OCI-LY7 (cell line): ENCODE measurements at regions not wholly inside any gene's neighbourhood (a gene's known extent, or its start where the extent isn't known, plus 50 kb on each side); places are given as distances from the start of the nearest gene placed in this dataset.
A peak's percentile ranks its signal among the peaks of the same experiment; 100 is the strongest.

Experiments
- BruUV-seq: library from RNA; stranded (reverse); fragments of 400-500 nt; replicated peaks from 2 replicates; lab custom pipeline; 2021; lab: Mats Ljungman, UMichigan
- CTCF ChIA-PET: fragments of 300-600 bp; sonication (Branson Sonifier 250); formaldehyde crosslinking; loops from one replicate; lab custom pipeline; 2022; ENCODE audit warnings: antibody characterized with exemption; ENCODE audit not compliant: unreplicated experiment; lab: Charles Lee
- POLR2A ChIA-PET: fragments of 300-600 bp; sonication (Branson Sonifier 250); formaldehyde crosslinking; loops from one replicate; lab custom pipeline; 2022; ENCODE audit warnings: antibody characterized with exemption; lab: Charles Lee
- DNase-seq: peaks from one replicate; pipeline ENCODE4 v3.0.0-alpha.2; 2015; ENCODE audit warnings: low spot score
- H2AFZ ChIP-seq: fragments of 200-600 bp; sonication (generic), shearing (Covaris generic); 2 replicates; pipeline ENCODE4 v1.6.1; 2014; ENCODE audit warnings: mild to moderate bottlenecking, antibody characterized with exemption, low read length, moderate library complexity
- H3K27ac ChIP-seq: fragments of 200-600 bp; sonication (generic); 2 replicates; pipeline ENCODE4 v1.5.1; 2014; ENCODE audit warnings: mixed run types, low read depth, mild to moderate bottlenecking, moderate library complexity, low read length, inconsistent platforms; ENCODE audit not compliant: poor library complexity, severe bottlenecking
- H3K36me3 ChIP-seq: fragments of 200-600 bp; sonication (generic); 2 replicates; pipeline ENCODE4 v1.6.1; 2014; ENCODE audit warnings: mild to moderate bottlenecking, antibody characterized with exemption, low read length, moderate library complexity, mixed read lengths; ENCODE audit not compliant: insufficient read depth
- H3K4me1 ChIP-seq: fragments of 200-600 bp; sonication (generic); 2 replicates; pipeline ENCODE4 v1.5.1; 2014; ENCODE audit warnings: mild to moderate bottlenecking, low read length; ENCODE audit not compliant: insufficient read depth, poor library complexity, severe bottlenecking
- H3K4me2 ChIP-seq: fragments of 200-600 bp; sonication (generic); 2 replicates; pipeline ENCODE4 v1.6.1; 2014; ENCODE audit warnings: mild to moderate bottlenecking, low read length
- H3K4me3 ChIP-seq: fragments of 200-600 bp; sonication (generic); 2 replicates; pipeline ENCODE4 v1.5.1; 2014; ENCODE audit warnings: mild to moderate bottlenecking, low read depth, low read length; ENCODE audit not compliant: poor library complexity, severe bottlenecking
- H3K79me2 ChIP-seq: fragments of 200-600 bp; sonication (generic); 2 replicates; pipeline ENCODE4 v1.6.1; 2016; ENCODE audit warnings: low read depth, mild to moderate bottlenecking, low read length, moderate library complexity, mixed read lengths; ENCODE audit not compliant: insufficient read depth
- H3K9me2 ChIP-seq: fragments of 200-600 bp; sonication (generic); 2 replicates; pipeline ENCODE4 v1.6.1; 2016; ENCODE audit warnings: mild to moderate bottlenecking, low read length, mixed read lengths; ENCODE audit not compliant: insufficient read depth
- H3K9me3 ChIP-seq: fragments of 200-600 bp; sonication (generic); 2 replicates; pipeline ENCODE4 v1.6.1; 2014; ENCODE audit warnings: mild to moderate bottlenecking, mixed run types, low read length, mixed read lengths
- H4K20me1 ChIP-seq: fragments of 200-600 bp; sonication (generic); 2 replicates; pipeline ENCODE4 v1.6.1; 2014; ENCODE audit warnings: mild to moderate bottlenecking, antibody characterized with exemption, low read length, moderate library complexity, mixed read lengths; ENCODE audit not compliant: insufficient read depth
- EZH2phosphoT487 ChIP-seq: fragments of 200-600 bp; sonication (generic); IDR thresholded peaks from 2 replicates; pipeline ENCODE4 v1.6.1; 2018; ENCODE audit warnings: low read depth, borderline replicate concordance, mild to moderate bottlenecking, mixed run types, antibody characterized with exemption, low read length, moderate library complexity, mixed read lengths
- intact Hi-C: fragments of 100-400 bp; cut with micrococcal nuclease; formaldehyde crosslinking; loops from one replicate; pipeline ENCODE4 v1.10.0; 2022; ENCODE audit not compliant: unreplicated experiment
- TF ChIP-seq, protein P1 (sequence below): fragments of 200-600 bp; sonication (generic); conservative IDR thresholded peaks from 2 replicates; pipeline ENCODE4 v1.5.1; 2014; ENCODE audit warnings: mild to moderate bottlenecking, antibody characterized with exemption, low read length, moderate library complexity, mixed read lengths

DNA sequence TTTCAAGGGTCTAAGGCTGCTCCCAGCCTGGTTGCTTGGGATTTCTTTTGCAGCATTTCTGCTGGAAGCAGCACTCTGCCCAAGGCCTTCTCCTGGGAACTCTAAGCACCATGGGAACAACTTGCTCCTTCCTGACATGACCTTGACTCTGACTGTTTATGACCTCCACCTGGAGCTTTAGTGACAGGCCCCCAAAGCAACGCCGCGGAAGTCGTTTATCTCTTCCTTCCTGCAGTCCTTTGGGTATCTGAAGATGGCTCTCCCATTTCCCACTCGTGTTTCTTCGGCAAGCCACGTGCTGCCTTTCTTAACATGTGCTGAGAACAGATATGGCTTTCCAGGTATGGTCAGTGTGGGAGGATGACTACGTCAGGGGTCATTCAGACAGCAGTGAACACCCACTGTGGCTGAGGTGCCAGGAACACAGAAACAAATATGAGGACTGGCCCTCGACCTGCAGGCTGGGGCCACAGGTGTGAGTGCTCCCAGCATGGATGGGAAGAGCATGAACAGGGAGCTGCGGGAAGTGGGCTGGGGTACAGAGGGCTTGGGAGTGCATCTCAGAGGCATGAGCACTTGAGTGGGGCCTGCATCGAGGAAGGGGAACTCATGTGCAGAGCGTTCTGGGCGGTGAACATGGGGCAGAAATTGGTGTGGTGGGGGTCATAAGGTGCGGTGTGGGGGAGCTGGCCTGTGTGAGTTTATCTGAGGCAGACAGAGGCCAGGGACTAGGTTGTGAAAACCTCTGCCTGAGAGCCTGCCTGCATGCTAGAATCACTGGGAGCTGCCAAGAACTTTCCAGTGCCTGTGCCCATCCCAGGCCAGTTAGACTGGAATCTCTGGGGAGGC, 140.5 kb downstream of the TSN start:
- Histone ChIP-seq H3K9me3 (no peaks in the 10 kb centered on the region), H3K9me2 (no peaks in the 10 kb centered on the region), H3K4me1 (no peaks in the 10 kb centered on the region), H3K4me2 (no peak overlapping the region), H4K20me1 (no peaks in the 10 kb centered on the region), H2AFZ (no peak overlapping the region), H3K4me3 (no peak overlapping the region), H3K27ac (no peak overlapping the region), H3K36me3 (no peaks in the 10 kb centered on the region), H3K79me2 (no peaks in the 10 kb centered on the region)
- POLR2A ChIA-PET: no interaction called here
- BruUV-seq: no TSS peak
- intact Hi-C loops: loop anchor here (5.0 kb wide), 2 partner anchors 76 to 159 kb away; partner anchors contain the start of gene NIFK
- no peak for DNase-seq
- no peak for TF ChIP-seq EZH2phosphoT487
- TF ChIP-seq, protein P1, sequence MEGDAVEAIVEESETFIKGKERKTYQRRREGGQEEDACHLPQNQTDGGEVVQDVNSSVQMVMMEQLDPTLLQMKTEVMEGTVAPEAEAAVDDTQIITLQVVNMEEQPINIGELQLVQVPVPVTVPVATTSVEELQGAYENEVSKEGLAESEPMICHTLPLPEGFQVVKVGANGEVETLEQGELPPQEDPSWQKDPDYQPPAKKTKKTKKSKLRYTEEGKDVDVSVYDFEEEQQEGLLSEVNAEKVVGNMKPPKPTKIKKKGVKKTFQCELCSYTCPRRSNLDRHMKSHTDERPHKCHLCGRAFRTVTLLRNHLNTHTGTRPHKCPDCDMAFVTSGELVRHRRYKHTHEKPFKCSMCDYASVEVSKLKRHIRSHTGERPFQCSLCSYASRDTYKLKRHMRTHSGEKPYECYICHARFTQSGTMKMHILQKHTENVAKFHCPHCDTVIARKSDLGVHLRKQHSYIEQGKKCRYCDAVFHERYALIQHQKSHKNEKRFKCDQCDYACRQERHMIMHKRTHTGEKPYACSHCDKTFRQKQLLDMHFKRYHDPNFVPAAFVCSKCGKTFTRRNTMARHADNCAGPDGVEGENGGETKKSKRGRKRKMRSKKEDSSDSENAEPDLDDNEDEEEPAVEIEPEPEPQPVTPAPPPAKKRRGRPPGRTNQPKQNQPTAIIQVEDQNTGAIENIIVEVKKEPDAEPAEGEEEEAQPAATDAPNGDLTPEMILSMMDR: no peak
- CTCF ChIA-PET: no interaction called here

DNA sequence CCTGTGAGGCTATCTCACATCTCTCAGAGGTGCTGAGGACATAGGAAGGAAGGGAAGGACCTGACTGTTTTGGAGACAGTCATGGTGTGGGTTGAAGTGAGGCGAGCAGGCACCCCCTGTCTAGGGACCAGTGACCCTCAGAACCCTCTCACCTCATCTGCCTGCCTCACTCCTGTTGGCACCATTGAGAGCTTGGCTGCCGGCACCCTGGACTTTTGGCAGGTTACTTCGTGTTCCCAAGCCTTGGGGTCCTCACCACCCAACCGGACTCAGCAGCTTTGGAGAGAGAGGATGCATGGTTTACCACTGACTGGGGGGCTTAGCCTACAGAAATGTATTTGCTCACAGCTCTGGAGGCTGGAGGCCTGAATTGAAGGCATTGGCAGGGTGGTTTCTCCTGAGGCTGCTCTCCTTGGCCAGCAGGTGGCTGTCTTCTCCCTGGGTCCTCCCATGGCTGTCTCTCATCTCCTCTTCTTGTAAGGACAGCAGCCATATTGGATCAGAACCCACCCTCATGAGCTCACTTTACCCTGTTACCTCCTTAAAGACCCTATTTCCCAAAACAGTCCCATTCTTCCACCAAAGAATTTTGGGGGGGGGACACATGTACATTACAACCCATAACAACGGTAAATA, 142.0 kb downstream of the TSN start:
- Histone ChIP-seq H3K4me3 (no peak overlapping the region), H3K79me2 (no peaks in the 10 kb centered on the region), H3K36me3 (no peaks in the 10 kb centered on the region), H4K20me1 (no peaks in the 10 kb centered on the region), H3K4me1 (no peaks in the 10 kb centered on the region), H3K9me3 (no peaks in the 10 kb centered on the region), H3K9me2 (no peaks in the 10 kb centered on the region), H3K27ac (no peak overlapping the region), H3K4me2 (no peak overlapping the region), H2AFZ (peak overlapping the region; percentile 76)
- CTCF ChIA-PET: interaction anchor here (0.6 to 1.0 kb wide), 6 partner anchors 11 to 125 kb away, joined by 3 to 4 read pairs (median 3); no protein-coding TSS in a partner anchor
- POLR2A ChIA-PET: interaction anchor here (0.5 to 1.1 kb wide), 4 partner anchors 49 to 170 kb away, joined by 3 to 4 read pairs (median 4); no protein-coding TSS in a partner anchor
- BruUV-seq: no TSS peak
- DNase-seq: peak; percentile 56
- TF ChIP-seq, protein P1: peak; percentile 82
- TF ChIP-seq EZH2phosphoT487: no peak
- intact Hi-C loops: loop anchor here (1.0 to 5.0 kb wide), 3 partner anchors 75 to 160 kb away; partner anchors contain the start of gene NIFK
